ENCODE measurements at regions not wholly inside any gene's neighbourhood (a gene's known extent, or its start where the extent isn't known, plus 50 kb on each side); places are given as distances from the start of the nearest gene placed in this dataset.

DNA sequence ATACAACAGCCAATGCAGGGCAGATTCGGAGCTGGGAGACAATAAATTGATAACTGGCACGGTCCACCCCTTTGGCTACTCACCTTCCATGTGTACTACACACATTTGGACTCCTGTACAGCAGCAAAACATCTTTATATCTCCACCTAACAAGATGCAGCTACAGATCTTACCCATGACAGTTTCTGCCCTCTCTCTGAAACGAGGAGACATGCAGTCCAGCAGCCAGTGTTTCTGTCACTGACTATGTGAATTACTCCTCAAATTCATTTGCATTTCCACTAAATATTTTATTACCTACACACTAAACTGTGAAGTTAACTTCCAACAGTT, 58.7 kb upstream of the BEGAIN start:
- Histone ChIP-seq H3K4me3 (no peak overlapping the region), H3K4me1 (no peaks in the 10 kb centered on the region), H3K36me3 (no peaks in the 10 kb centered on the region), H3K27me3 (peaks cover 0 to 7% (median 0%) of the 10 kb centered on the region in 3 donors), H3K9me3 (no peaks in the 10 kb centered on the region), H3K27ac (no peak overlapping the region)
- intact Hi-C loops (cut with DNase I): loop anchor here (10.0 kb wide), 1 partner anchor 121 kb away; no protein-coding TSS in a partner anchor
- TF ChIP-seq POLR2AphosphoS5 (IDR thresholded peaks at IDR 0.05) (no peak), POLR2A (IDR thresholded peaks at IDR 0.05) (no peak), EP300 (IDR thresholded peaks at IDR 0.05) (no peak)
- WGBS, 2 donors: 30 to 37% methylated on average over 3 of the region's 3 CpGs
- DNase-seq: no peak

DNA sequence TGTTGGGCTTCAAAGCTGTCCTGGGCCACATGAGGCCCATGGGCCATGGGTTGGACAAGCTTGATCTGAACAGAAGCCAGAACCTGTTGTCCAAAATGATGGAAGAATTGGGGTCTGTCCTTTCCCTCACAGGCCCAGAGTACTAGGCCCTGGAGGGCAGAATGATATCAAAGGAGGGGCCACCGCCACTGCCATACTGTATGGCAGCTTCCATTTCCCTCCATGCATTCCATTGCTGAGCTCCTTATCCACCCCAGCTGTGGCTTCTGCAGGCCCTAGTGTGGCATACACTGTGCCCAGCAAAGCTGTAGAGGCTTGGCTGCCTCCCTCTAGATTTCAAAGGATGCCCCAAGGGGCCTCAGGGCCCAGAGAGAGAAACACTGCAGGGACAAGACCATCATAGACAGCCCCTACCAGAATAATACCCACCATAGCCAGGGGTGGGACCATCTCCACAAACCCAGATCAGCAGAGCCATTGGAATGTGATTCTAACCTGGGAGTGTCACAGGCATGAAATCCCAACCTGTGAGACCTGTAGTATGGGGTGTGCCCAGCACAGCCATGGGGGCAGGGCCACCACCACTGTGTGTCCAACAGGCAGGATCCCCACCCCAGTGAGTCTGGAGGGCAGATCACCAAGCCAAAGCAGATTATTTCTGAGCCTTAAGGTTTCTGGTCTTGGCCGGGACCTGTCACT, 61.4 kb upstream of the BEGAIN start:
- Histone ChIP-seq H3K4me1 (no peaks in the 10 kb centered on the region), H3K9me3 (no peaks in the 10 kb centered on the region), H3K27ac (no peak overlapping the region), H3K27me3 (peaks cover under 1 to 15% (median 9%) of the 10 kb centered on the region in 3 donors), H3K4me3 (no peak overlapping the region), H3K36me3 (no peaks in the 10 kb centered on the region)
- 56 to 85% methylated on average over 2 of the region's 2 CpGs for WGBS, 2 donors
- TF ChIP-seq, protein P1, sequence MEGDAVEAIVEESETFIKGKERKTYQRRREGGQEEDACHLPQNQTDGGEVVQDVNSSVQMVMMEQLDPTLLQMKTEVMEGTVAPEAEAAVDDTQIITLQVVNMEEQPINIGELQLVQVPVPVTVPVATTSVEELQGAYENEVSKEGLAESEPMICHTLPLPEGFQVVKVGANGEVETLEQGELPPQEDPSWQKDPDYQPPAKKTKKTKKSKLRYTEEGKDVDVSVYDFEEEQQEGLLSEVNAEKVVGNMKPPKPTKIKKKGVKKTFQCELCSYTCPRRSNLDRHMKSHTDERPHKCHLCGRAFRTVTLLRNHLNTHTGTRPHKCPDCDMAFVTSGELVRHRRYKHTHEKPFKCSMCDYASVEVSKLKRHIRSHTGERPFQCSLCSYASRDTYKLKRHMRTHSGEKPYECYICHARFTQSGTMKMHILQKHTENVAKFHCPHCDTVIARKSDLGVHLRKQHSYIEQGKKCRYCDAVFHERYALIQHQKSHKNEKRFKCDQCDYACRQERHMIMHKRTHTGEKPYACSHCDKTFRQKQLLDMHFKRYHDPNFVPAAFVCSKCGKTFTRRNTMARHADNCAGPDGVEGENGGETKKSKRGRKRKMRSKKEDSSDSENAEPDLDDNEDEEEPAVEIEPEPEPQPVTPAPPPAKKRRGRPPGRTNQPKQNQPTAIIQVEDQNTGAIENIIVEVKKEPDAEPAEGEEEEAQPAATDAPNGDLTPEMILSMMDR (IDR thresholded peaks at IDR 0.05): no peak
- TF ChIP-seq EP300 (IDR thresholded peaks at IDR 0.05): no peak
- no peak for TF ChIP-seq POLR2A (IDR thresholded peaks at IDR 0.05)
- no peak for DNase-seq
- intact Hi-C loops (cut with DNase I): loop anchor here (10.0 kb wide), 1 partner anchor 124 kb away; no protein-coding TSS in a partner anchor

DNA sequence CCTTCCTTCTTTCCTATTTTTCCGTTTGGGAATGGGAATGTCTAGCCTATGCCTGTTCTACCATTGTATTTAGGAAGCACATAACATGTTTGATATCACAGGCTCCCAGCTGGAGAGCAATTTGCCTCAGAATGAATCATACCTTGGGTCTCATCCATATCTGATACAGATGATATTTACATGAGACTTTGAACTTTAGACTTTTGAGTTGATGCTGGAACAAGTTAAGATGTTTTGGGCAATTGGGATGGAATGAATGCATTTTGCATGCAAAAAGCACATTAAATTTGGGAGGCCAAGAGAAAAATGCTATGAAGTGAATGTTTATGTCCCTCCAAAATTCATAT, 61.9 kb upstream of the BEGAIN start:
- H3K4me3 ChIP-seq: no peak overlapping the region
- TF ChIP-seq POLR2A (IDR thresholded peaks at IDR 0.05) (no peak), EP300 (IDR thresholded peaks at IDR 0.05) (no peak), POLR2AphosphoS5 (IDR thresholded peaks at IDR 0.05) (no peak)
- TF ChIP-seq, protein P1 (IDR thresholded peaks at IDR 0.05): no peak
- DNase-seq: no peak
- WGBS, 2 donors: 7 to 67% methylated on average over 1 of the region's 1 CpG
- intact Hi-C loops (cut with DNase I): loop anchor here (10.0 kb wide), 1 partner anchor 124 kb away; no protein-coding TSS in a partner anchor
- peaks cover 6 to 20% (median 15%) of the 10 kb centered on the region in 3 donors for H3K27me3 ChIP-seq
- H3K4me1 ChIP-seq: no peaks in the 10 kb centered on the region
- no peaks in the 10 kb centered on the region for H3K9me3 ChIP-seq
- no peak overlapping the region for H3K27ac ChIP-seq
- H3K36me3 ChIP-seq: no peaks in the 10 kb centered on the region

DNA sequence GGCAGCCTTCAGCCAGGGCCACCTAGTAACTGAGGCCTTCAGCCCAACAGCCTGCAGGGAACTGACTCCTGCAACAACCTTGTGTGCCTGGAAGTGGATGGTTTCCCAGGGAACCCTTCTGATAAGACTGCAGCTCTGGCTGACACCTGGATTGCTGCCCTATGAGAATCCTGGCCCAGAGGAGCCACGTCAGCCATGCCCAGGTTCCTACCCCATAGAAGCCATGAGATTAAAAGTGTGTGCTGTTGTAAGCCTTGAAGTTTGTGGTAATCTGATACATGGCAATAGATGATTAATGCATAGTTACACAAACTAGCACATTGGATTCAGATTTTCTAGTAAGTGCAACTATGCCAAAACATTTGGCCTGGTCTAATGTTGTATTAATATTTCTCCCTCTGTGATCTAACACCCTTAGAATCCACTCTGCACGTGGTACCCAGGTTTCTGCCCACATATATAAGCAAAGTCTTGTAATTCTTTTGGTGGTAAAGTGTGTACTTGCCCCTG, 64.8 kb upstream of the BEGAIN start:
- TF ChIP-seq, protein P1 (IDR thresholded peaks at IDR 0.05): no peak
- TF ChIP-seq EP300 (IDR thresholded peaks at IDR 0.05): no peak
- TF ChIP-seq POLR2AphosphoS5 (IDR thresholded peaks at IDR 0.05): no peak
- TF ChIP-seq POLR2A (IDR thresholded peaks at IDR 0.05): no peak
- H3K27ac ChIP-seq: no peak overlapping the region
- peaks cover 0 to 6% (median 2%) of the 10 kb centered on the region in 4 donors for H3K4me1 ChIP-seq
- H3K27me3 ChIP-seq: peaks cover 19 to 35% (median 35%) of the 10 kb centered on the region in 3 donors
- H3K36me3 ChIP-seq: no peaks in the 10 kb centered on the region
- no peak overlapping the region for H3K4me3 ChIP-seq
- intact Hi-C loops (cut with DNase I): loop anchor here (5.0 kb wide), 1 partner anchor 270 kb away; no protein-coding TSS in a partner anchor
- DNase-seq: no peak
- no peaks in the 10 kb centered on the region for H3K9me3 ChIP-seq
- 78 to 83% methylated on average over 2 of the region's 2 CpGs for WGBS, 2 donors

DNA sequence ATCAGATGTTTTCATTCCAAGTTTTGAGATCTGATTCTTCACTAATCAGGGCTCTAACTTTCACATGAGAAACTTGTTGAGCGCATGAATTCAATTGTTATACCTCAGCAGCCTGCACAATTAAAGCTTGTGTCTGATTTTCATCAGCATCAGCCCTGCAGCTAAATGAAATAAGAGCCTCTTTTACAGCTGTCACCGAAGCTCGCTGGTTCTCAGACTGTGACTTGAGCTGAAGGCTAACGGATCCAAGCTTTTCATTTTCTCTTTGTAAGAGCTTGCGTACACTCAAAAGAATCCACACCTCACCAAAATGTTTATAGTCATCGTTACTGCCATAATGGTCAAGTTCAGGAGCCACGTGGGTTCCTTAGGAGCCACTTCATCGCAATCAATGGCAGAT, 65.5 kb upstream of the BEGAIN start:
- peaks cover 0 to 6% (median 2%) of the 10 kb centered on the region in 4 donors for H3K4me1 ChIP-seq
- TF ChIP-seq, protein P1 (IDR thresholded peaks at IDR 0.05): no peak
- no peak for TF ChIP-seq POLR2AphosphoS5 (IDR thresholded peaks at IDR 0.05)
- no peak for TF ChIP-seq POLR2A (IDR thresholded peaks at IDR 0.05)
- no peak for TF ChIP-seq EP300 (IDR thresholded peaks at IDR 0.05)
- intact Hi-C loops (cut with DNase I): loop anchor here (5.0 kb wide), 1 partner anchor 270 kb away; no protein-coding TSS in a partner anchor

More for the DNA sequence above, 65.5 kb upstream of the BEGAIN start:
- no peaks in the 10 kb centered on the region for H3K9me3 ChIP-seq
- no peak for DNase-seq
- no peak overlapping the region for H3K4me3 ChIP-seq
- H3K27me3 ChIP-seq: peaks cover 19 to 35% (median 35%) of the 10 kb centered on the region in 3 donors
- WGBS, 2 donors: 89% methylated on average over 8 of the region's 8 CpGs
- H3K36me3 ChIP-seq: no peaks in the 10 kb centered on the region
- H3K27ac ChIP-seq: no peak overlapping the region

Data from sigmoid colon (tissue), 6 donors.